HFFc6 (cell line): ENCODE measurements at regions not wholly inside any gene's neighbourhood (a gene's known extent, or its start where the extent isn't known, plus 50 kb on each side); places are given as distances from the start of the nearest gene placed in this dataset.

ENCODE experiments used
- DNase-seq: peaks from one replicate; pipeline ENCODE4 v3.0.0-alpha.2; 2018
- H3K27ac Mint-ChIP-seq: 2 replicates; pipeline ENCODE4 v1.8.0; 2020; ENCODE audit warnings: mild to moderate bottlenecking, mixed read lengths
- H3K27me3 Mint-ChIP-seq: 2 replicates; pipeline ENCODE4 v1.8.0; 2021; ENCODE audit warnings: mild to moderate bottlenecking, moderate library complexity, mixed read lengths; ENCODE audit not compliant: insufficient read depth
- H3K36me3 Mint-ChIP-seq: 2 replicates; pipeline ENCODE4 v1.8.0; 2021; ENCODE audit warnings: low read depth, mixed read lengths
- H3K4me1 Mint-ChIP-seq: 2 replicates; pipeline ENCODE4 v1.8.0; 2020; ENCODE audit warnings: low read depth, mixed read lengths
- H3K4me3 Mint-ChIP-seq: 2 replicates; pipeline ENCODE4 v1.8.0; 2020; ENCODE audit warnings: mild to moderate bottlenecking, moderate library complexity, mixed read lengths
- H3K9me3 Mint-ChIP-seq: 2 replicates; pipeline ENCODE4 v1.8.0; 2020; ENCODE audit warnings: mild to moderate bottlenecking, mixed read lengths
- CTCF ChIP-seq: fragments of 200-600 bp; sonication (generic); IDR thresholded peaks from 2 replicates; pipeline ENCODE4 v1.5.0; 2021; ENCODE audit warnings: antibody characterized with exemption, mild to moderate bottlenecking

GRCh38 chr4:27985522-27985921, 1124.9 kb downstream of the STIM2 start:
- no peak for DNase-seq
- Mint-ChIP-seq H3K4me3 (no peak overlapping the region), H3K4me1 (peaks cover 63% of the 10 kb centered on the region), H3K27ac (no peak overlapping the region), H3K27me3 (no peaks in the 10 kb centered on the region), H3K36me3 (no peaks in the 10 kb centered on the region), H3K9me3 (no peaks in the 10 kb centered on the region)
- TF ChIP-seq CTCF, result no peak

GRCh38 chr4:27986476-27986875, 1125.8 kb downstream of the STIM2 start:
- H3K4me3 Mint-ChIP-seq, result no peak overlapping the region
- H3K27me3 Mint-ChIP-seq, result no peaks in the 10 kb centered on the region

GRCh38 chr4:28001698-28002097, 1141.1 kb downstream of the STIM2 start:
- H3K27me3 Mint-ChIP-seq, result 0 out of 2 replicates have a peak, but pooled peaks cover 2% of the 10 kb centered on the region
- H3K27ac Mint-ChIP-seq, result no peak overlapping the region
- no peak for DNase-seq
- H3K4me1 Mint-ChIP-seq, result no peaks in the 10 kb centered on the region
- H3K4me3 Mint-ChIP-seq, result no peak overlapping the region
- no peaks in the 10 kb centered on the region for H3K36me3 Mint-ChIP-seq
- TF ChIP-seq CTCF, result peak; percentile 37
- H3K9me3 Mint-ChIP-seq, result no peaks in the 10 kb centered on the region

More at GRCh38 chr4:27986476-27986875, 1125.8 kb downstream of the STIM2 start:
- DNase-seq, result no peak
- no peaks in the 10 kb centered on the region for H3K36me3 Mint-ChIP-seq
- no peak overlapping the region for H3K27ac Mint-ChIP-seq
- no peaks in the 10 kb centered on the region for H3K9me3 Mint-ChIP-seq
- TF ChIP-seq CTCF, result no peak
- H3K4me1 Mint-ChIP-seq, result peaks cover 72% of the 10 kb centered on the region

- H3K27me3 Mint-ChIP-seq, result 0 out of 2 replicates have a peak, but pooled peaks cover 2% of the 10 kb centered on the region
- no peak for TF ChIP-seq CTCF
- H3K9me3 Mint-ChIP-seq, result no peaks in the 10 kb centered on the region
- no peaks in the 10 kb centered on the region for H3K36me3 Mint-ChIP-seq
- H3K27ac Mint-ChIP-seq, result no peak overlapping the region
- peaks cover 21% of the 10 kb centered on the region for H3K4me1 Mint-ChIP-seq
- DNase-seq, result no peak
- no peak overlapping the region for H3K4me3 Mint-ChIP-seq
Measured at GRCh38 chr4:28004520-28004919, 1143.9 kb downstream of the STIM2 start.

- H3K9me3 Mint-ChIP-seq, result no peaks in the 10 kb centered on the region
- no peak overlapping the region for H3K4me3 Mint-ChIP-seq
- H3K27me3 Mint-ChIP-seq, result no peaks in the 10 kb centered on the region
- H3K36me3 Mint-ChIP-seq, result no peaks in the 10 kb centered on the region
- no peak overlapping the region for H3K27ac Mint-ChIP-seq
- no peak for DNase-seq
- peaks cover 36% of the 10 kb centered on the region for H3K4me1 Mint-ChIP-seq
- TF ChIP-seq CTCF, result no peak
Measured at GRCh38 chr4:28006021-28006420, 1145.4 kb downstream of the STIM2 start.

GRCh38 chr4:28007693-28008092, 1147.1 kb downstream of the STIM2 start:
- Mint-ChIP-seq H3K9me3 (no peaks in the 10 kb centered on the region), H3K4me1 (peaks cover 43% of the 10 kb centered on the region), H3K27ac (0 out of 2 replicates have a peak overlapping the region, but pooled peaks have one; percentile 15), H3K36me3 (no peaks in the 10 kb centered on the region), H3K4me3 (no peak overlapping the region), H3K27me3 (no peaks in the 10 kb centered on the region)
- no peak for DNase-seq
- no peak for TF ChIP-seq CTCF
